ENCODE measurements at regions not wholly inside any gene's neighbourhood (a gene's known extent, or its start where the extent isn't known, plus 50 kb on each side); places are given as distances from the start of the nearest gene placed in this dataset.
"Not testable (repeated sequence)": the region's sequence is repeated elsewhere in the genome, so short reads cannot be mapped to it uniquely, and the experiment has no call there.

DNA sequence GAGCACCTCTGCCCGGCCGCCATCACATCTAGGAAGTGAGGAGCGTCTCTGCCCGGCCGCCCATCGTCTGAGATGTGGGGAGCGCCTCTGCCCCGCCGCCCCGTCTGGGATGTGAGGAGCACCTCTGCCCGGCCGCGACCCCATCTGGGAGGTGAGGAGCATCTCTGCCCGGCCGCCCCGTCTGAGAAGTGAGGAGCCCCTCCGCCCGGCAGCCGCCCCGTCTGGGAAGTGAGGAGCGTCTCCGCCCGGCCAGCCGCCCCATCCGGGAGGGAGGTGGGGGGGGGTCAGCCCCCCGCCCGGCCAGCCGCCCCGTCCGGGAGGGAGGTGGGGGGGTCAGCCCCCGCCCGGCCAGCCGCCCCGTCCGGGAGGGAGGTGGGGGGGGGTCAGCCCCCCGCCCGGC, 119.4 kb upstream of the UGP2 start:
- TF ChIP-seq CTCF (conservative IDR thresholded peaks at IDR 0.05 in 1 of 2, IDR thresholded peaks at IDR 0.05 in 1 of 2; ENCODE audit: low read depth in 1 of 2, low read length in 2 of 2); EZH2 (IDR thresholded peaks at IDR 0.05; ENCODE audit: low read length, missing control alignments): not testable (repeated sequence)

Data from fibroblast of lung (primary cell).